CD14-positive monocyte (primary cell): ENCODE measurements at regions not wholly inside any gene's neighbourhood (a gene's known extent, or its start where the extent isn't known, plus 50 kb on each side); places are given as distances from the start of the nearest gene placed in this dataset.

Source experiments
- DNase-seq, 3 donors: peaks; one replicate each; pipeline ENCODE4 v3.0.0-alpha.2; 2011 to 2022
- H2AFZ ChIP-seq: 2 replicates; pipeline ENCODE4 v1.6.0; 2012; ENCODE audit warnings: mild to moderate bottlenecking, low read depth, low read length, inconsistent platforms; ENCODE audit not compliant: insufficient read depth, poor library complexity, severe bottlenecking
- H3K27ac ChIP-seq, 2 donors: 1 replicate in 1 of 2; 2 replicates in 1 of 2; pipeline ENCODE4 v1.5.1; 2012 to 2013; ENCODE audit warnings: low read length in 2 of 2, control low read depth in 1 of 2, inconsistent platforms in 1 of 2, low read depth in 1 of 2, mild to moderate bottlenecking in 1 of 2
- H3K27me3 ChIP-seq, 2 donors: one replicate each; pipeline versions ENCODE4 v1.6.0 to v1.6.1; 2011 to 2013; ENCODE audit warnings: low read length in 2 of 2; ENCODE audit not compliant: control insufficient read depth in 2 of 2, insufficient read depth in 2 of 2
- H3K36me3 ChIP-seq, 2 donors: replicated peaks in 1 of 2; 1 replicate in 1 of 2; 2 replicates in 1 of 2; pipeline versions ENCODE4 v1.5.1 to v1.6.1; 2012 to 2013; ENCODE audit warnings: low read length in 2 of 2, control low read depth in 1 of 2, inconsistent platforms in 1 of 2, mild to moderate bottlenecking in 1 of 2; ENCODE audit not compliant: insufficient read depth in 2 of 2, control insufficient read depth in 1 of 2
- H3K4me1 ChIP-seq, 2 donors: 1 replicate in 1 of 2; 2 replicates in 1 of 2; pipeline versions ENCODE4 v1.5.1 to v1.6.1; 2012 to 2013; ENCODE audit warnings: low read length in 2 of 2, control low read depth in 1 of 2, inconsistent platforms in 1 of 2, mild to moderate bottlenecking in 1 of 2, moderate library complexity in 1 of 2; ENCODE audit not compliant: insufficient read depth in 2 of 2, control insufficient read depth in 1 of 2
- H3K4me2 ChIP-seq: replicated peaks from 2 replicates; pipeline ENCODE3; 2012; ENCODE audit warnings: low read length, moderate library complexity, mild to moderate bottlenecking; ENCODE audit not compliant: poor library complexity, severe bottlenecking; ENCODE audit errors: extremely low read depth
- H3K4me3 ChIP-seq, 3 experiments: fragments of 200-600 bp in 1 of 3; sonication (generic) in 1 of 3; replicated peaks in 1 of 3; 1 replicate in 2 of 3; 2 replicates in 1 of 3; pipeline ENCODE4 v1.5.1; 2011 to 2013; ENCODE audit warnings: low read length in 3 of 3, mild to moderate bottlenecking in 3 of 3, control low read depth in 2 of 3, low read depth in 2 of 3, inconsistent platforms in 1 of 3, moderate library complexity in 1 of 3
- H3K79me2 ChIP-seq: 2 replicates; pipeline ENCODE4 v1.6.0; 2012; ENCODE audit warnings: mild to moderate bottlenecking, control low read depth, inconsistent platforms, low read length, moderate library complexity; ENCODE audit not compliant: insufficient read depth
- H3K9ac ChIP-seq: 2 replicates; pipeline ENCODE4 v1.6.0; 2017; ENCODE audit warnings: low read length, mild to moderate bottlenecking; ENCODE audit not compliant: insufficient read depth, poor library complexity, severe bottlenecking
- H3K9me3 ChIP-seq, 2 donors: replicated peaks in 1 of 2; 1 replicate in 1 of 2; 2 replicates in 1 of 2; pipeline versions ENCODE4 v1.5.1 to v1.6.1; 2012 to 2013; ENCODE audit warnings: low read length in 2 of 2, control low read depth in 1 of 2; ENCODE audit not compliant: control insufficient read depth in 1 of 2, insufficient read depth in 1 of 2
- H4K20me1 ChIP-seq: 2 replicates; pipeline ENCODE4 v1.6.0; 2012; ENCODE audit warnings: mild to moderate bottlenecking, low read length, control low read depth, moderate library complexity; ENCODE audit not compliant: insufficient read depth
- H3K27ac Mint-ChIP-seq, 7 donors: one replicate each; pipeline ENCODE4 v1.8.0; 2020; ENCODE audit warnings: mild to moderate bottlenecking in 7 of 7, mixed read lengths in 7 of 7, moderate library complexity in 6 of 7, inconsistent platforms in 2 of 7
- H3K27me3 Mint-ChIP-seq, 3 donors: one replicate each; pipeline ENCODE4 v1.8.0; 2021 to 2022; ENCODE audit warnings: low read depth in 3 of 3, mild to moderate bottlenecking in 3 of 3, mixed read lengths in 3 of 3, moderate library complexity in 3 of 3, inconsistent platforms in 1 of 3
- H3K36me3 Mint-ChIP-seq, 2 donors: one replicate each; pipeline ENCODE4 v1.8.0; 2020; ENCODE audit warnings: mixed read lengths in 2 of 2, inconsistent platforms in 1 of 2, mild to moderate bottlenecking in 1 of 2
- H3K4me1 Mint-ChIP-seq: one replicate; pipeline ENCODE4 v1.8.0; 2020; ENCODE audit warnings: mild to moderate bottlenecking, mixed read lengths
- H3K4me3 Mint-ChIP-seq, 2 donors: one replicate each; pipeline ENCODE4 v1.8.0; 2020; ENCODE audit warnings: mild to moderate bottlenecking in 2 of 2, mixed read lengths in 2 of 2, moderate library complexity in 1 of 2
- H3K9me3 Mint-ChIP-seq, 7 donors: one replicate each; pipeline ENCODE4 v1.8.0; 2020 to 2022; ENCODE audit warnings: mixed read lengths in 7 of 7, mild to moderate bottlenecking in 6 of 7, moderate library complexity in 6 of 7, inconsistent platforms in 2 of 7
- CTCF ChIP-seq: fragments of 200-600 bp; IDR thresholded peaks from one replicate; pipeline ENCODE4 v1.8.0; 2022; ENCODE audit warnings: antibody characterized with exemption, mild to moderate bottlenecking
- WGBS: methylation state at CpG from one replicate; pipeline ENCODE4 v1.1.5; 2013; ENCODE audit warnings: missing lambda C conversion rate; ENCODE audit not compliant: insufficient coverage; 5-methylcytosine and 5-hydroxymethylcytosine counted together
- intact Hi-C, 2 donors: fragments of 100-400 bp; cut with micrococcal nuclease; formaldehyde crosslinking; loops; one replicate each; pipeline versions ENCODE4 v1.15.0 to v1.15.1; 2023

- H3K36me3 ChIP-seq = no peaks in the 10 kb centered on the region
- no peak overlapping the region for H3K9ac ChIP-seq
- H3K79me2 ChIP-seq = no peaks in the 10 kb centered on the region
- H3K4me3 Mint-ChIP-seq = no peak overlapping the region
- no peak for DNase-seq
- intact Hi-C loops = no loop called here
- no peaks in the 10 kb centered on the region for H3K27me3 ChIP-seq
- H2AFZ ChIP-seq = no peak overlapping the region
- no peak overlapping the region for H3K4me3 ChIP-seq
- peaks cover 0 to 4% (median 0%) of the 10 kb centered on the region in 7 donors for H3K9me3 Mint-ChIP-seq
- H3K4me2 ChIP-seq = no peak overlapping the region
- H3K27ac Mint-ChIP-seq = no peak overlapping the region
- H3K9me3 ChIP-seq = no peaks in the 10 kb centered on the region
- no peaks in the 10 kb centered on the region for H4K20me1 ChIP-seq
- no peaks in the 10 kb centered on the region for H3K36me3 Mint-ChIP-seq
- H3K4me1 ChIP-seq = no peaks in the 10 kb centered on the region
- peaks cover 0 to 1% (median 0%) of the 10 kb centered on the region in 3 donors for H3K27me3 Mint-ChIP-seq
- H3K27ac ChIP-seq = no peak overlapping the region
- no peak for TF ChIP-seq CTCF
- peaks cover 2% of the 10 kb centered on the region for H3K4me1 Mint-ChIP-seq
Measured at GRCh38 chr3:18215639-18216038, 209.5 kb downstream of the SATB1 start.

- no peak for TF ChIP-seq CTCF
- H3K4me3 ChIP-seq = no peak overlapping the region
- Mint-ChIP-seq H3K27me3 (no peaks in the 10 kb centered on the region), H3K4me1 (peaks cover 18% of the 10 kb centered on the region), H3K9me3 (peaks cover 0 to 3% (median 0%) of the 10 kb centered on the region in 7 donors), H3K36me3 (no peaks in the 10 kb centered on the region), H3K27ac (no peak overlapping the region), H3K4me3 (no peak overlapping the region)
- H3K27ac ChIP-seq = no peak overlapping the region
- H3K9me3 ChIP-seq = no peaks in the 10 kb centered on the region
- intact Hi-C loops = no loop called here
- no CpG with 5 or more reads among the region's 1 CpG for WGBS
- no peak overlapping the region for H2AFZ ChIP-seq
- no peaks in the 10 kb centered on the region for H4K20me1 ChIP-seq
- no peaks in the 10 kb centered on the region for H3K36me3 ChIP-seq
- H3K79me2 ChIP-seq = no peaks in the 10 kb centered on the region
- DNase-seq = no peak
- H3K4me1 ChIP-seq = peaks cover 11 to 13% of the 10 kb centered on the region in 2 donors
- no peaks in the 10 kb centered on the region for H3K27me3 ChIP-seq
- no peak overlapping the region for H3K9ac ChIP-seq
- no peak overlapping the region for H3K4me2 ChIP-seq
Measured at GRCh38 chr3:18211116-18211515, 214.0 kb downstream of the SATB1 start.
